ENCODE measurements at regions not wholly inside any gene's neighbourhood (a gene's known extent, or its start where the extent isn't known, plus 50 kb on each side); places are given as distances from the start of the nearest gene placed in this dataset.

DNA sequence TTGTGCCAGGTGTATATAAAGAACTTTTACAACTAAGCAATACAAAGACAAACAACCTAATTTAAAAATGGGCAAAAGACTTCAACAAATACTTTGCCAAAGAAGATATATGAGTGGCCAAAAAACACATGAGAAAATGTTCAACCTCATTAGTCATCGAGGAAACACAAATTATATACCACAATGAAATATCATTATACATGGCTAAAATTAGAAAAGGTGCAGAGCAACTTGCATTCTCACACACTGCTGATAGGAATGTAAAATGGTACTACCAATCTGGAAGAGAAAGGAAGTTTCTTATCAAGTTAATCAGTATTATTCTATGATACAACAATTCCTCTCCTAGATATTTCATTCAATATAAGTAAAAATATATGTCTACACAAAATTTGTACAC, 131.6 kb upstream of the FRMD6 start:
- H3K9me3 ChIP-seq (ENCODE audit: control insufficient read depth in 2 of 3, low read length in 3 of 3), result no peaks in the 10 kb centered on the region
- ChIA-PET CTCF (no interaction called here), POLR2A (no interaction called here)
- ATAC-seq (no peak), DNase-seq (no peak)
- no peak overlapping the region for H3K4me3 ChIP-seq (ENCODE audit: low read length)
- H3K27ac ChIP-seq (ENCODE audit: low read depth, low read length), result no peak overlapping the region
- intact Hi-C loops (cut with micrococcal nuclease), result no loop called here
- no peak overlapping the region for H3K27ac Mint-ChIP-seq
- peaks cover 11 to 24% (median 20%) of the 10 kb centered on the region in 5 donors for H3K27me3 Mint-ChIP-seq
- no peak overlapping the region for H3K4me3 Mint-ChIP-seq
- H3K4me1 ChIP-seq (ENCODE audit: control insufficient read depth in 2 of 2, insufficient read depth in 2 of 2, low read length in 2 of 2), result no peaks in the 10 kb centered on the region
- H3K4me1 Mint-ChIP-seq, result no peaks in the 10 kb centered on the region
- H3K27me3 ChIP-seq (ENCODE audit: control insufficient read depth in 2 of 2, insufficient read depth in 2 of 2, low read length in 2 of 2), result peaks cover 0 to 3% of the 10 kb centered on the region in 2 donors
- H3K9me3 Mint-ChIP-seq, result peaks cover 0 to 5% (median 0%) of the 10 kb centered on the region in 11 donors
- no peaks in the 10 kb centered on the region for H3K36me3 ChIP-seq (ENCODE audit: control insufficient read depth in 2 of 3, insufficient read depth in 3 of 3, low read length in 3 of 3)
- no peaks in the 10 kb centered on the region for H3K36me3 Mint-ChIP-seq

DNA sequence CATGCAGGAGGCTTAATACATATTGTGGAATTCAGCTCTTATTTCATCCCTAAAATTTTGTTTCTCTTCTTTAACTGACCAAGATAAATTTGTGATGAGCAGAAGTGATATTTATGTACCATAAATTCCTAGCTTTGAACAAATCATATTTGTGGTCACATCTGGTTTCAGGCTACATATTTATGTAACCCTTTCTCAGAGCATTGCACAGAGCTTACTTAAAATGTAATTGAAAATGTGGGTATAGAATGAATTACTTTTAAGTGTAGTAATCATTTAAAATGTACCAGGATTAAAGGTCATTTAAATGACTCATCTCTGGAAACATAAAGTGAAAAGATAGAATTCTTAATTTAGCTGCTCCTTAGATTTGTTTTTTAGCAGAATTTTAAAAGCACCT, 129.9 kb upstream of the FRMD6 start:
- H3K27me3 ChIP-seq (ENCODE audit: control insufficient read depth in 2 of 2, insufficient read depth in 2 of 2, low read length in 2 of 2), result no peaks in the 10 kb centered on the region
- Mint-ChIP-seq H3K4me1 (no peaks in the 10 kb centered on the region), H3K27me3 (peaks cover 19 to 29% (median 20%) of the 10 kb centered on the region in 5 donors), H3K36me3 (no peaks in the 10 kb centered on the region), H3K9me3 (peaks cover 0 to 5% (median 0%) of the 10 kb centered on the region in 11 donors), H3K27ac (no peak overlapping the region), H3K4me3 (no peak overlapping the region)
- DNase-seq, result no peak
- ChIA-PET CTCF (no interaction called here), POLR2A (no interaction called here)
- no peak overlapping the region for H3K27ac ChIP-seq (ENCODE audit: low read depth, low read length)
- no peak overlapping the region for H3K4me3 ChIP-seq (ENCODE audit: low read length)
- intact Hi-C loops (cut with micrococcal nuclease), result no loop called here
- no peak for ATAC-seq
- H3K4me1 ChIP-seq (ENCODE audit: control insufficient read depth in 2 of 2, insufficient read depth in 2 of 2, low read length in 2 of 2), result no peaks in the 10 kb centered on the region
- no peaks in the 10 kb centered on the region for H3K9me3 ChIP-seq (ENCODE audit: control insufficient read depth in 2 of 3, low read length in 3 of 3)
- no peaks in the 10 kb centered on the region for H3K36me3 ChIP-seq (ENCODE audit: control insufficient read depth in 2 of 3, insufficient read depth in 3 of 3, low read length in 3 of 3)

- H3K4me1 Mint-ChIP-seq, result no peaks in the 10 kb centered on the region
- no peaks in the 10 kb centered on the region for H3K9me3 ChIP-seq (ENCODE audit: control insufficient read depth in 2 of 3, low read length in 3 of 3)
- H3K27me3 Mint-ChIP-seq, result peaks cover 16 to 22% (median 20%) of the 10 kb centered on the region in 5 donors
- intact Hi-C loops (cut with micrococcal nuclease), result no loop called here
- no peaks in the 10 kb centered on the region for H3K4me1 ChIP-seq (ENCODE audit: control insufficient read depth in 2 of 2, insufficient read depth in 2 of 2, low read length in 2 of 2)
- H3K27ac Mint-ChIP-seq, result no peak overlapping the region
- no peaks in the 10 kb centered on the region for H3K36me3 Mint-ChIP-seq
- POLR2A ChIA-PET, result no interaction called here
- H3K4me3 ChIP-seq (ENCODE audit: low read length), result no peak overlapping the region
- CTCF ChIA-PET, result no interaction called here
- H3K27ac ChIP-seq (ENCODE audit: low read depth, low read length), result no peak overlapping the region
- H3K9me3 Mint-ChIP-seq, result peaks cover 0 to 5% (median 0%) of the 10 kb centered on the region in 11 donors
- H3K27me3 ChIP-seq (ENCODE audit: control insufficient read depth in 2 of 2, insufficient read depth in 2 of 2, low read length in 2 of 2), result no peaks in the 10 kb centered on the region
- no peak for ATAC-seq
- DNase-seq, result no peak
- no peaks in the 10 kb centered on the region for H3K36me3 ChIP-seq (ENCODE audit: control insufficient read depth in 2 of 3, insufficient read depth in 3 of 3, low read length in 3 of 3)
- H3K4me3 Mint-ChIP-seq, result no peak overlapping the region
Measured at GRCh38 chr14:51523243-51523642, 128.5 kb upstream of the FRMD6 start.

- Histone ChIP-seq H3K36me3 (ENCODE audit: control insufficient read depth in 2 of 3, insufficient read depth in 3 of 3, low read length in 3 of 3) (no peaks in the 10 kb centered on the region), H3K27me3 (ENCODE audit: control insufficient read depth in 2 of 2, insufficient read depth in 2 of 2, low read length in 2 of 2) (no peaks in the 10 kb centered on the region), H3K4me1 (ENCODE audit: control insufficient read depth in 2 of 2, insufficient read depth in 2 of 2, low read length in 2 of 2) (no peaks in the 10 kb centered on the region), H3K27ac (ENCODE audit: low read depth, low read length) (no peak overlapping the region), H3K9me3 (ENCODE audit: control insufficient read depth in 2 of 3, low read length in 3 of 3) (no peaks in the 10 kb centered on the region), H3K4me3 (ENCODE audit: low read length) (no peak overlapping the region)
- Mint-ChIP-seq H3K9me3 (peaks cover 0 to 5% (median 0%) of the 10 kb centered on the region in 11 donors), H3K27me3 (peaks cover 9 to 27% (median 18%) of the 10 kb centered on the region in 5 donors), H3K36me3 (no peaks in the 10 kb centered on the region), H3K4me3 (no peak overlapping the region), H3K27ac (no peak overlapping the region), H3K4me1 (no peaks in the 10 kb centered on the region)
- no peak for DNase-seq
- ATAC-seq, result no peak
- CTCF ChIA-PET, result no interaction called here
- POLR2A ChIA-PET, result no interaction called here
- intact Hi-C loops (cut with micrococcal nuclease), result no loop called here
Measured at GRCh38 chr14:51525739-51526138, 126.0 kb upstream of the FRMD6 start.

DNA sequence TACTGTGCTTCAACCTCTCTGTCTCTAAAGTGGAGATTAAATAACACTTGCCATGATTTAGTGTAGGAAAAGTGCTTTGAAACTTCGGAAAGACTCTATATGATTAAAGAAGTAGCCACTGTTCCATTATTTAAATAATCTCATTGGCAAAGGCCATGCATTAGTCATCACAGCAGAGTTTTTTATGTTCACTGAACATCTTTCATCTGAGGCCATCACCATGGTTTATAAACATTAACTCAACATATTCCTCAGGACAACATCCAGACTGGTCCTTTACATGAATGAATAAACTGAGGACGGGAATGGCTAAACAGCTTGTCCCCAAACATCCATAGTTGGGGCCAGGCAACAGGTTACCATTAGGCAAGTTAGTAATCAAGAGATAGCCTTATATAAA, 124.6 kb upstream of the FRMD6 start:
- intact Hi-C loops (cut with micrococcal nuclease), result no loop called here
- Histone ChIP-seq H3K9me3 (ENCODE audit: control insufficient read depth in 2 of 3, low read length in 3 of 3) (no peaks in the 10 kb centered on the region), H3K36me3 (ENCODE audit: control insufficient read depth in 2 of 3, insufficient read depth in 3 of 3, low read length in 3 of 3) (no peaks in the 10 kb centered on the region), H3K4me1 (ENCODE audit: control insufficient read depth in 2 of 2, insufficient read depth in 2 of 2, low read length in 2 of 2) (no peaks in the 10 kb centered on the region), H3K27ac (ENCODE audit: low read depth, low read length) (no peak overlapping the region), H3K27me3 (ENCODE audit: control insufficient read depth in 2 of 2, insufficient read depth in 2 of 2, low read length in 2 of 2) (no peaks in the 10 kb centered on the region), H3K4me3 (ENCODE audit: low read length) (no peak overlapping the region)
- ChIA-PET CTCF (no interaction called here), POLR2A (no interaction called here)
- ATAC-seq, result no peak
- H3K36me3 Mint-ChIP-seq, result no peaks in the 10 kb centered on the region
- H3K27ac Mint-ChIP-seq, result no peak overlapping the region
- H3K9me3 Mint-ChIP-seq, result peaks cover 0 to 2% (median 0%) of the 10 kb centered on the region in 11 donors
- DNase-seq, result no peak
- H3K4me3 Mint-ChIP-seq, result no peak overlapping the region
- no peaks in the 10 kb centered on the region for H3K4me1 Mint-ChIP-seq
- peaks cover 9 to 27% (median 16%) of the 10 kb centered on the region in 5 donors for H3K27me3 Mint-ChIP-seq

GRCh38 chr14:51529736-51530135, 122.0 kb upstream of the FRMD6 start:
- intact Hi-C loops (cut with micrococcal nuclease), result no loop called here
- Mint-ChIP-seq H3K4me3 (no peak overlapping the region), H3K9me3 (peaks cover 0 to under 1% (median 0%) of the 10 kb centered on the region in 11 donors), H3K4me1 (no peaks in the 10 kb centered on the region), H3K36me3 (no peaks in the 10 kb centered on the region), H3K27me3 (peaks cover 7 to 18% (median 10%) of the 10 kb centered on the region in 5 donors), H3K27ac (no peak overlapping the region)
- Histone ChIP-seq H3K4me1 (ENCODE audit: control insufficient read depth in 2 of 2, insufficient read depth in 2 of 2, low read length in 2 of 2) (no peaks in the 10 kb centered on the region), H3K27ac (ENCODE audit: low read depth, low read length) (no peak overlapping the region), H3K36me3 (ENCODE audit: control insufficient read depth in 2 of 3, insufficient read depth in 3 of 3, low read length in 3 of 3) (no peaks in the 10 kb centered on the region), H3K27me3 (ENCODE audit: control insufficient read depth in 2 of 2, insufficient read depth in 2 of 2, low read length in 2 of 2) (no peaks in the 10 kb centered on the region), H3K4me3 (ENCODE audit: low read length) (no peak overlapping the region), H3K9me3 (ENCODE audit: control insufficient read depth in 2 of 3, low read length in 3 of 3) (no peaks in the 10 kb centered on the region)
- DNase-seq (no peak), ATAC-seq (no peak)
- ChIA-PET POLR2A (no interaction called here), CTCF (no interaction called here)

GRCh38 chr14:51533160-51533559, 118.5 kb upstream of the FRMD6 start:
- Mint-ChIP-seq H3K27me3 (peaks cover 0 to 17% (median 5%) of the 10 kb centered on the region in 5 donors), H3K9me3 (peaks cover 0 to 5% (median 1%) of the 10 kb centered on the region in 11 donors), H3K4me3 (no peak overlapping the region), H3K36me3 (no peaks in the 10 kb centered on the region), H3K27ac (no peak overlapping the region), H3K4me1 (no peaks in the 10 kb centered on the region)
- ChIA-PET POLR2A (no interaction called here), CTCF (no interaction called here)
- H3K27ac ChIP-seq (ENCODE audit: low read depth, low read length), result no peak overlapping the region
- H3K4me3 ChIP-seq (ENCODE audit: low read length), result no peak overlapping the region
- intact Hi-C loops (cut with micrococcal nuclease), result no loop called here
- ATAC-seq, result no peak
- no peaks in the 10 kb centered on the region for H3K36me3 ChIP-seq (ENCODE audit: control insufficient read depth in 2 of 3, insufficient read depth in 3 of 3, low read length in 3 of 3)
- H3K27me3 ChIP-seq (ENCODE audit: control insufficient read depth in 2 of 2, insufficient read depth in 2 of 2, low read length in 2 of 2), result no peaks in the 10 kb centered on the region
- no peaks in the 10 kb centered on the region for H3K9me3 ChIP-seq (ENCODE audit: control insufficient read depth in 2 of 3, low read length in 3 of 3)
- DNase-seq, result no peak
- H3K4me1 ChIP-seq (ENCODE audit: control insufficient read depth in 2 of 2, insufficient read depth in 2 of 2, low read length in 2 of 2), result no peaks in the 10 kb centered on the region

Data from naive thymus-derived CD4-positive, alpha-beta T cell (primary cell).